ENCODE measurements at regions not wholly inside any gene's neighbourhood (a gene's known extent, or its start where the extent isn't known, plus 50 kb on each side); places are given as distances from the start of the nearest gene placed in this dataset.
"Not testable (repeated sequence)": the region's sequence is repeated elsewhere in the genome, so short reads cannot be mapped to it uniquely, and the experiment has no call there.

DNA sequence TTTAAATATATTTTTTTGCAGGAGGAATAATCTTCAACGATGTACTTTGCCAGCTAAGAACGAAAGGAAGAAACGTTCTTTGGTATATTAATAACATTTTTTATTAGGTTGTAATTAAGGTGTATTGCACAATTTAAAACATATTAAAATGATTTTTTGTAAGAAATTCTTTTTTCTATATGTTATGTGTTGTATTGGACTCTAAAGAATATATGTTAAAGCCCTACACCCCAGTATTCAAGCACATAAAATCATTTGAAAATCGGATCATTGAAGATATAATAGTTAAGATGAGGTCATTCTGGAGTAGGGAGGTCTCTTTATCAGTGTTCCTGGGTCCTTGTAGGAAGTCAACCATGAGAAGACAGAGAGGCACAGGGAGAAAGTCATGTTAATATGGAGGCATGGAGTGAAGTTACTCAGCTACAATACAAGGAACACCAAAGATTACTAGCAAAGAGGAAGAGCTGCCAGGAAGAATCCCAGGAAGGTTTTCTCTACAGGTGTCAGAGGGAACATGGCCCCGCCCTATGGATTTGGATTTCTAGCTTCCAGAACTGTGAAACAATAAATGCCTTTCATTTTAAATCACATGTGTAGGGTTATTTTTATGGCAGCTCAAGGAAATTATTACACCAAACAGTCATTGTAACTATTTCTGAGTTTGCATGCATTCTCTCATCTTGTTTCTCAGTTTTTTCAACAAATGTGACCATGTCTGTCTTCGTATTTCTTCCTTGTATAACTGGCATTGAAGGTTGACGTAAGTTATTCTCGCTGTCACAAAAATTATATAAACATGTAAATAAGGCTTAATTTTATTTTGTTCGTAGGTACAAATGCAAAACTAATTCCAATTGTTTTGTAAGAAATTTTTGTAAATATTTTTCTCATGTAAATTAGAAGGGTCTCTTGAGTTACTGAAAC lies 75.4 kb upstream of the VPREB1 start:
- no peak for FAIRE-seq

DNA sequence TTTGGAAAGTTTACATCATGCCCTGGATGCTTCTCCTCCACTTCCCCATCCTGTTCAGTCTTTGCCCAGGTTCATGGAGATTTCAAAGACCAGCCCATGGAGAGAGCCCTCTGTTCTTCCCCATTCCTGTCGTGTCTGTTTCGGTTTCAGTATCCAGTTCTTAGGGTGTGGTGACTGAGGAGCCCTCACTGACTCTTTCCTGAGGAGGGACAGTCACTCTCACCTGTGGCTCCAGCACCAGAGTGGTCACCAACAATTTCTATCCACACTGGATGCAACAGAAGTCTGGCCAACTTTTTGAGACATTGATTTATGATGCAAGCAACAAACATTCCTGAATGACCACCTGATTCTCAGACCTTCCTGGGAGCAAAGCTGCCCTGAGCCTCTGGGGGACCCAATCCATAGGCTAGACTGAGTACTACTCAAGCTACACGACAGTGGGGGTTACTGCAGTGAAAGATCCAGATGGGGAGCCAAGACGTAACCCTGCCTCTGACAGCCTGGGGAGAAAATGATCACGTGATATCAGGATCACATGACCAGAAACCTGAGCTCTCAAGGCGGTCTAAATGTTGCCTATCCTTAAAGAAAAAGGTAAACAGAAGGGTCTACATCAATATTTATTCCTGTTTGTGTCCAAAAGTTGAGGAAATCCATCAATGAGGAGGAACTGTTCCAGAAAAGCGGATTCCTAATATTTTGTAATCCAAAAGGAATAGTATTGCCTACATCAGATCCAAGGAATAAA lies 76.2 kb upstream of the VPREB1 start:
- no peak for FAIRE-seq

DNA sequence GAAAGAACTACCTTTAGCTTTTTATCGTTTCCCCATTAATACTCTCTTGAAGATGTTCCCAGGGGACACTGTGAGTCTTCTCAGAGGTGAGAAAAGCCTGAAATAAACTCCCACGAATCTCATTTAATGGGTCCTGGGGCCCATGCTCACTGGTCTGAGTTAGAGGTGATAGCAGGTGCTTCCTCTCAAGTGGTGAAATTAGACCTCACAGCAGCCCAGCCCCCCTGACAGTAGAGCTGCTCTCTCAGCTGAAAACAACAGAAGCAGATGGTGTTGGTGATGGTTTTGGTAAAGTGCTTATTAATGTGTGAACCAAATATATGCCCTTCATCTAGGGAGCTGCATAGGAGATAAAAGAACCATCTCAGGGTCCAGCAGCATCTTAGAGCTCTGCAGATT lies 76.8 kb upstream of the VPREB1 start:
- FAIRE-seq = no peak

DNA sequence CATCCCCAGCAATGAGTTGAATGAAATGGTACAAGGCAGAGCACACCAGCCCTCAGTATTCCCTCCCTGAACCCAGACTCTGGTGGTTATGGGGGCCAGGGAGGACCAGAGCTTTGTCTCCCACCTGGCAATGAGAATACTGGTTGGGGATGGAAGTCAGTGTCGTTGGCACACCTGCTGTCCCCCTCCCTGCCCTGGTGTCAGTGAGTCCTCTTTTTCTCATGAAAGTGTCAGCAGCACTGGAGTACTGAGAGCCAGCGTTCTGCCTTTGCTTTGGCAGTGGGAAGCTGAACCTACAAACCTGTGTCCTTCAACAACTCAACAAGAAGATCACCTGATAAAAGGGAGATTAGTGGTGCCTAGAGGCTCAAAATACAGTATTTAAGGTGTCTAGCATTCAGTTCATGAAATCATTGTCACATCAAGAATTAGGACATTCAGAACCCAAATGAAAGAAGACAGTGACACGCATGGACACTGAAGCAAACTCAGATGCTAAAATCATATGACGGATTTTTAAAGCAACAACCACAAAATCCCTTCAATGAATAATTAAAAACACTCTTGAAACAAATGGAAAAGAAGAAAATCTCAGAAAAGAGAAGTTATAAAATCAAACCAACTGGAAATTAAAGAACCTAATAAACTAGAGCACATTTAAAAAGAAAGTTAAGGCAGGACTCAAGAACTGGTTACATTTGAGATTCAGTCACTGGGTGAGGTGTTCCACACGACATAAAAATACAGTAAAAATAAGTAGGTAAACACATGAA lies 77.5 kb upstream of the VPREB1 start:
- FAIRE-seq = no peak

DNA sequence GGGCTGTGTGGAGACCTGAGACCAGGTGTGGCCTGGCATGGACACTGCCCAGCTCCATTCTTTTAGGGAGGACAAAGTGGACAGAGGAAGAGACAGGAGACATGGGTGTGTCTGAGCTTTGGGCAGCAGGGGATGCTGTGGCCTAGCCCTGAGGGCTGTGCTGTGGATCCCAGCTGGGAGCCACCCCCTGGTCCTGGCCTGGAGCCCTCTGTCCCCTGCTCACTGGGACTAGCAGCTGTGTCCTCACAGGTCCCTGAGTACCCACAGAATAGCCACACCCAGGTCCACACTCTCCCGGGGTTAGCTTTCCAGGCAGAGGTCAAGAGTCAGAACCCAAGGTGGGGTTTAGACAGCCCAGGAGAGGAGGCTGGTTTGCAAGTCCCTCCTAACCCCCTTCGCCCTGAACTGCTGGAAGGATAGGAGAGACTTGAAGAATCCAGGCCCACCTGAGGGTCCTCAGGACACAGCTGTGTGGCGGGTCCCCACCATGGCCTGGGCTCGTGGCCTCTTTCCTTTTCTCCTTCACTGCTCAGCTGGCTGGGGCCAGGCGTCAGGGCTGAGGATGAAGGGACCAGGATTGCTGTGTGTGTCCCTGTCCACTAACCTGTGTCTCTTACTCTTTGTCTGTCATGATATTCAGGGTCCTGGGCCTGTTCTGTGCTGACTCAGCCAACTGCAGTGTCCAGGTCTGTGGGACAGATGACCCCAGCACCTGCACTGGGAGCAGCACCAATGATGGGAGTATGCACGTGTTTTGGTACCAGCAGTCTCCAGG lies 78.5 kb upstream of the VPREB1 start:
- no peak for FAIRE-seq

DNA sequence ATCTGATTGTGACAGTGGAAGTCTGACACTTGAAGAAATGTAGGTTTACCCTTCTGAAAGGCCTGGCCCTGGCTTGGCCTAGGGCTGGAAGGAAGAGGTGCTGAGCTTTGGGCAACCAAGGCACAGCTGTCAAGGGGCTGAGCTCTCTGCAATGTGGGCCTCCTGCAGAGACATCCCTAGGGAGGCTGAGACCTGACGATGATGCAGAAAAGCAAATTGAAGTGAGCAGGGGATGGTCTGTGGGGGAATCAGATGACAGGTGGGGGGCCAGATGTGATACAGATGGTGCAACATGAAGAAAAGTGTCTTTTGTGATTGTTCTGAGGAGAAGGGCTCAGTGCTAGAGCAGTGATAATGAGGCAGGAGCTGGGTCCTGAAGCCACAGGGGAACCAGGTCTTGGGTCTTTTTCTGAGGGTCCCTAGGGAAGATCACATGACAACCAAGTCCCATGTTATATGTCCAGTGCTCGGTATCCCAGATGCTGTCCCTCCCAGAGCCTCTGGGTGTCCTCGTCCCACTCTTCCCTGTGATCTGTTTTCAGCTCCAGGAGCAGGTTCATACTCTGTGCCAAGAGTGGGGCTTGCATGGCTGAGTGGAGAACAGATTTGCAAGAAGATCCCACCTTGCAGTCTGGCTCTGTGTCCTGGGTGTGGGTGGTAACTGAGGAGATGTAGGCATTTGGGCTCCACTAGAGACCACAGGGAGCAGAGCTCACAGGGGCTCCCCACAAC lies 79.9 kb upstream of the VPREB1 start:
- no peak for FAIRE-seq

DNA sequence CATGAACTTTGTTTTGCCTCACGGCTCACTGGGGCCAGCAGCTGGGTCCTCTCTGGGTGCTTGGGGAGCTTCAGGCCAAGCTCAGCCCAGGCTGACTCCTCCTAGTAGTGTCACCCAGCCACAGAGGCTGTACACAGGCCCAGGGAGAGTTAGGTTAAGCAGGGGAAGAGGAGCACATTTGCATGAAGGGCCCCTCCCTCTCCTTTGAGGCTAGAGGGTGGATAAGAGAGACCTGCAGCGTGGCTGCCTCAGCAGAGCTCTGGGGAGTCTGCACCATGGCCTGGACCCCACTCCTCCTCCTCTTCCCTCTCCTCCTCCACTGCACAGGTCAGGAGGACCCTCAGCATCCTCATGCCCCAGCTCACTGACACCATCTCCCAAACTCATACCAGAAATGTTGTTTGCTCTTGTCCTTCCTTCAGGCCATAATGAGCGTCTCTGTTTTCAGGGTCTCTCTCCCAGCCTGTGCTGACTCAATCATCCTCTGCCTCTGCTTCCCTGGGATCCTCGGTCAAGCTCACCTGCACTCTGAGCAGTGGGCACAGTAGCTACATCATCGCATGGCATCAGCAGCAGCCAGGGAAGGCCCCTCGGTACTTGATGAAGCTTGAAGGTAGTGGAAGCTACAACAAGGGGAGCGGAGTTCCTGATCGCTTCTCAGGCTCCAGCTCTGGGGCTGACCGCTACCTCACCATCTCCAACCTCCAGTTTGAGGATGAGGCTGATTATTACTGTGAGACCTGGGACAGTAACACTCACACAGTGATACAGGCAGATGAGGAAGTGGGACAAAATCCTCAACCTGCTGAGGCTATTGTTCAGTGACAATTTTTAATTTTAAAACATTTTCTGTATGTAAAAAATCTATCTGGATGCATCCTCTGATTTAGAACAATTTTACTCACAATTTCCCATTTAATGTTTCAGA lies 82.4 kb upstream of the VPREB1 start:
- FAIRE-seq = no peak

DNA sequence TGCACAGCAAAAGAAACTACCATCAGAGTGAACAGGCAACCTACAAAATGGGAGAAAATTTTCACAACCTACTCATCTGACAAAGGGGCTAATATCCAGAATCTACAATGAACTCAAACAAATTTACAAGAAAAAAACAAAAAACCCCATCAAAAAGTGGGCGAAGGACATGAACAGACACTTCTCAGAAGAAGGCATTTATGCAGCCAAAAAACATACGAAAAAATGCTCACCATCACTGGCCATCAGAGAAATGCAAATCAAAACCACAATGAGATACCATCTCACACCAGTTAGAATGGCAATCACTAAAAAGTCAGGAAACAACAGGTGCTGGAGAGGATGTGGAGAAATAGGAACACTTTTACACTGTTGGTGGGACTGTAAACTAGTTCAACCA lies 83.8 kb upstream of the VPREB1 start:
- not testable (repeated sequence) for FAIRE-seq

DNA sequence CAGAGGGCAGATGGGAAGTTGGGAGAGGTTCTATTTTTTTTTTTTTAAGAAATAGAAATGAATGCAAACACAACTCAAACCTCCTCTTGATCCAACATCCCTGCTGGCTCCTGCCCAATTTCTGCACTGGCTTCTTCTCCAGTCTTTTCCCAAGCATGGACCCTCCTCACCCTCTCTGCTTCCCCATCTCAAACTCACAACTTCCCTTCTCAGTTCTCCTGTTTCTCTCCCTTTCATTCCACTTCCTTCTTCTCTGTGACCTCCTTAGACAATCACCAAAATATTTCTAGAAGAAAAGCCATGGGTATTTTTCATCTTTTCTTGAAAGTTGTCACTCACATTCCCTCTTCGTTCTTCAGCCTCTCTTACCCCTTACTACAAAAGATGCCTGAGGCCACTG lies 85.2 kb upstream of the VPREB1 start:
- no peak for FAIRE-seq

DNA sequence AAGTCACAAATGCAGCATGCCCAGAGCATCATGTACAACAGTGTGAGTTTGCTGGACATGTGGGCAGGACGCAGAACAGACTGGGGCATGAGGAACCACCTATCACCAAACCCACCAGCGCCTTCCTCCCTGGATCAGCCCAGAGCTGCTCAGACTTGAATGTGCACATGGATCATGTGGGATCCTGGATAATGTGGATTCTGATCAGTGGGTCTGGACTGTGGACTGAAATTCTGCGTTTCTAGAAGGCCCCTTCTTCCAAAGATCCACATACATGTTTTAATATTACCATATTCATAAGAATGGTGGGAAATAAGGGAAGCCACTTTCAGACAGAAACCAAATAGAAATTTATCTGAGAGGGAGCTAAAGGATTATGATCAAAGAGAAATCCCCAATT lies 85.6 kb upstream of the VPREB1 start:
- FAIRE-seq = no peak

DNA sequence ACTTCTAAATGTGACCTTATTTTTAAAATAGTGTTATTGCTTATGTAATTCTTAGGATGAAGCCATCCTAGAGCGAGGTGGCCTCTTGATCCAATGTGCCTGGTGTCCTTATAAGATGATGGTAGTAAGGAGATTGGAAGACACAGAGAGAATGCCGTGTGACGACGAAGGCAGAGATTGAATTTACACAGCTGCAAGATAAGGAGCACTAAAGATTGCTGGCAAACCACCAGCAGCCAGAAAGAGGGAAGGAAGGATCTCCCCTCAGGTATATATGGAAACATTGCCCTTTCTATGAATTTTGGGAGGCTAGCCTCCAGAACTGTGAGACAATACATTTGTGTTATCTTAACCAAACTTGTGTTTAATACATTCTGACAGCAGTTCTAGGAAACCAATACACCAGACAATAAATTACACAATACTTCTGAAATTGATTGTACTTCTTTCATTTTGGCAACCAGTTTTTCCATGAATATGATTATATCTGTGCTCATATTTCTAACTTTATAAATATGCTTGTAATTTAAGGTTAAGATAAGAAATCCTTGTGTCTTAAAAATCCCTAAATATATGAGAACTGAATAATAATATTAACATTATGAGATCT lies 86.3 kb upstream of the VPREB1 start:
- FAIRE-seq = no peak

DNA sequence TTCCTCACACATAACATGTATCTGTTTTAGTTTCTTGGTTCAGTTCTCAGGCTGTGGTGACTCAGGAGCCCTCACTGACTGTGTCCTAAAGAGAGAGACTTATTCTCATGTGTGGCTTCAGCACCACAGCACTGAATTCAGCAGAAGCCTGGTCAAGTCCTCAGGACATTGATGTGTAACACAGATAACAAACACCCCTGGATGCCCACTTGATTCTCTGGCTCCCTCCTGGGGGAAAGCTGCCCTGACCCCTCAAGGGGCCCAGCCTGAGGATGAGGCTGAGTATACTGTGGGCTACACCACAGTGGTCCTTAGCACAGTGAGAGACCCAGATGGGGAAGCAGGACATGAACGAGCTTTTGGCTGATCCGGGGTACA lies 87.2 kb upstream of the VPREB1 start:
- no peak for FAIRE-seq

DNA sequence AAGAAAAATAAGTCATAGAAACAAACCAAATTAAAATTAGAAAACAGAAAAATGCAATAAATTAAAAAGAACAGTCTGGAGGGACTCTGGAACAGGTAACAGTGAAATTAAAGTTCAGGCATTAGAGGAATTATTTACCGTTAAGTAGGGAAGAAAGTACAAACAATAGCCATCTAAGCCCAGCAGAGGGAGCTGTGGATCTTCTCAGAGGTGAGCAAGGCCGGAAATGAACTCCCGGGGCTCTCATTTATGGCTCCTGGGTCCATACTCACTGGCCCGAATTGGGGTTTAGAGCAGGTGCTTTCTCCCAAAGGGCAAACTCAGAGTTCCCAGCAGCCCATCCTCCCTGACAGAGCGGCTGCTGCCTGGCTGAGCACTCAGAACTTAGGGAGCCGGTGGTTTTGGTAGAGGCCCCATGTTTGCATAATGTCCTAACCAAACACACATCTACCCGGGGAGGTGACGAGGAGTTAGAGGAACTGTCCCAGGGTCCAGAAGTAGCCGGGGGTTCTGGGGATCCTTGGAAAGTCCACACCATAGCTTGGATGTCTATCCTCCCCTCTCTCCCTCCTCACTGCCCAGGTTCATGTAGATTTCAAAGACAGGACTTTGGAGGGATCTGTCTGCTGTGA lies 87.8 kb upstream of the VPREB1 start:
- FAIRE-seq = no peak

DNA sequence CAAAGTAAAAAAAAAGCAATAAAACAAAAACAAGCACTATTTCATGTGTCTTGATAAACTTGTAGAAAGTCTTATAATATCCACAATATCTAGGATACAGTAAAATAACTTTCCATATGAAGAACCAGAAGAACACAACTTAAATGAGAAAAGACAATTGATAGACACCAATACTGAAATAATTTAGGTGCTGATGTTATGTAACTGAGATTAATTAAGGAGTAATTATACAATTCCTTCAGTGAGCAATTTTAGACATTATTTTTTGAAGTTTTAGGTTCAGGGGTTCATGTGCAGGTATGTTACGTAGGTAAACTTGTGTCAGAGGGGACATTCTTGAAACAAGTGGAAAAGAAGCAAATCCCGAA lies 88.3 kb upstream of the VPREB1 start:
- FAIRE-seq = no peak

DNA sequence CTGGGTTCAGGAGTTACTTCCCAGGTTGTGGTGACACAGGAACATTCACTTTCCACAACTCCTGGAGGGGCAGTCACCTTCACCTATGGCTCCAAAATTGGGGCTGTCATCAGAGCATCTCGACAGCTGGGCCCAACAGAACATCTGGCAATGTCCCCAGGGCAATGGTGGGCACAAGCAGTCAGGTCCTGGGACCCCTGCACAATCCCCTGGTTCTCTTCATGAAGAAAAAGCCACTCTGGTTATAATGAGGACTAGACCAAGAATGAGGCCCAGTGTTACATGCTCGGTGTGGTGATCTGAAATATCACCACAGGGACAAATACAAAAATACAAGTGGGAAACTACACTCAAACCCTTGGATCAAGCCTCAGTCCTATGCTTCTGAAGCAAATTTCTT lies 89.0 kb upstream of the VPREB1 start:
- no peak for FAIRE-seq

DNA sequence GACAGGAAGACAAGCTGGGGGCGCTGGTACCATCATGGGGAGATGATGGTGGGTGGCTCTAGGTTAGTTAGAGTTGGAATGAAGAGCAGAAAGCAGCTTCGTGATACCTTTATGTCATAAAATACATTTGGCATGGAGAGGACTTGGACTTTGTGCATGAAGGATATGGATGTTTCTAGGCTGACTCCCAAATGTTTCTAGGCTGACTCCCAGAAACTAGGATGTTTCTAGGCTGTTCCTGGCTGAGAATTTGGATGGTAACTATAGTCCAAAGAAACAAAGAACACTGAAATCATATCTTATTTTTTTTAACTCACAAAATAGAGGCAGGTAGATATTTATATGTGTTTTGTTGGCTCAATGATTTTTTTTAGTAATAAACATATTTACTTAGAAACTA lies 89.4 kb upstream of the VPREB1 start:
- no peak for FAIRE-seq

DNA sequence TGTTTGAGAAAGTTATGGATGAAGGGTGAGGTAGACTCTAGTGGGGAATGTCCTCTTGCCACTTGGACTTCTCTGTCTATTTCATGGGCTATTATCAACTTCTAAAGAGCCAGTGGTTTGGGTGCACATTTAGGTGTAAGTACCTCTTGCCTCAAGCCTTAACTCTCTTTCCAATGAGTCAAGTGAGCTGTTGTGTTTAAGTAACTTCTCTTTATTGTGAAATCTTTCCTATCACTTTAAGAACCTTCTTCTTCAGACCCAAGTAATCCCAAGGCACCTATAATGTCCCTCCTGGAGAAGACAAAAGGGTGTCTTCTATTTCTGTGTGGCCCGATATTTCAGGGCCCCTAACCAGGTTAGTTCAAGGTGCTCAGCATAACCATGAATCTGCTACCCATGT lies 90.5 kb upstream of the VPREB1 start:
- no peak for FAIRE-seq

DNA sequence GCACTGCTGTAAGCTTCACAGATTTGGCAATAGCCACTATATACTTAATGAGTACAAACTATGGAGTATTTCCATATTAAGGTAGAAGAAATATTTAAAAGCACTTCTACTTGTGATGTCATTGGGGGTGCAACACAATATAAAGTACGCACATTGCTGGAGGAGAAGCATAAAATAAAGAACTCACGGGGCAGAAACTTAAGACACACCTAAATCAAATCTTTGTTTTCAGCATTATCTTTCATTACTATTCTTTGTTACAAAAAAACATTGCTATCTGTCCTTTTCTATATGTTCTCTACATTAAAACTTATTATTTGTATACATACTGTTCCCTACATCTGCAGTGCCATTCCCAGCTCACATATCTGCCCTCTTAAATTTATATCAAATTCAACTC lies 93.3 kb upstream of the VPREB1 start:
- no peak for FAIRE-seq

DNA sequence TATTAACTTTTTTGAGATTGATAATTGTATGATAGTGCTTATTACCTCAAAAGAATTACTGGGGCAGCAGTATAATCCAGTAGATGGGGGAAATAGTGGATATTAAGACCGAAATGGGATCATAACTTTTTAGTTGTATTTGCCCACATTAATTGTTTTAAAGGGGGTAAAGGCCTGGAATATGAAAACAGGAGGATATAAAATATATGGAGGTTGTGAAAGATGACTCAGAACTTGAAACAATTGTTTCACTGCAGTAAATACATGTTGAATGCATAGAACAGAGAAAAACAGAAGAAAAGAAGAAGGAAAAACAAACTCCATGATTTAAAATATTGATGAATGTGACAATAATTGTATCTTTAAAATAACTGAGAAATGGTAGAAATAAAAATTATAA lies 94.1 kb upstream of the VPREB1 start:
- FAIRE-seq = no peak

DNA sequence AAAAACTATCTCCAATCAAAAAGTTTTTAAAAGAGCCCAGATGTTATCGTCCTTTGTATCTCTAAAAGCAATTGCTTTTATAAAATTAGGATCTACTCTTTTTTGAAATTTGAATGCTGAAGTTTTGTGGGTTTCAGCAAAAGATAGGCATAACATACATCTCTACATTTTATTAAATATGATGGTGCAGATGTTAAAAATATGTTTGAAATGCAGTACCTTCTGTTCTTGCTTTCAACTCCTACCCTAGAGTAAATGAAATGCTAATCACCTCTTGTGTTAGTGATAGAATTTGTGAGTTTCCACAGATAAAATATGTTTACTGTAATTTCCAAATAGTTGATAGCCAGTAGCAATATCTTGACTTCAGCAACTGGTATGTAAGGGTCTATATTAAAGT lies 95.7 kb upstream of the VPREB1 start:
- no peak for FAIRE-seq

All from TTC549 (cell line).